ENCODE measurements at regions not wholly inside any gene's neighbourhood (a gene's known extent, or its start where the extent isn't known, plus 50 kb on each side); places are given as distances from the start of the nearest gene placed in this dataset.

DNA sequence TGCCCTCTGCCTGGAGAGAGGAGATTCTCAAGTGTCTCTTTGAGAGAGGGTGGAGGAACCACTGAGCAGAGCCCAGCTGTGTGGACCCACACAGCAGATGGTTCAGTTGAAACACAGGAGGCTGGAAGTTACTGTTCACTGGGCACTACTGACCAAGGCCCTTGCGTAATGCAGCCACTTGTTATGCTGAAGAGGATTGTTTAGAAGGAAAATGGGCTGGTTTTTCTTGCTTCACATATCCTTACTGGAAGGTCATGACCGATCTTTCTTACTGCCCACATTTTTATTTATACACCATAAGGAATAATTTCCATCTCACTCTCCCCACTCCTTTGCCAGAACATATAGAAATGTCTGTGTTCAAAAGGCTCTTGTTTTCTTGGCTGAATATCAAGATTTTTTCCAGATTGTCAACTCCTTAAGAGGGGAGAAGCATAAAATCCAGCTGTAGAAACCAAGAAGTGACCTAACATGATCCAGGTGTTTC lies 375.1 kb upstream of the DDHD1 start:
- TF ChIP-seq, protein P1, sequence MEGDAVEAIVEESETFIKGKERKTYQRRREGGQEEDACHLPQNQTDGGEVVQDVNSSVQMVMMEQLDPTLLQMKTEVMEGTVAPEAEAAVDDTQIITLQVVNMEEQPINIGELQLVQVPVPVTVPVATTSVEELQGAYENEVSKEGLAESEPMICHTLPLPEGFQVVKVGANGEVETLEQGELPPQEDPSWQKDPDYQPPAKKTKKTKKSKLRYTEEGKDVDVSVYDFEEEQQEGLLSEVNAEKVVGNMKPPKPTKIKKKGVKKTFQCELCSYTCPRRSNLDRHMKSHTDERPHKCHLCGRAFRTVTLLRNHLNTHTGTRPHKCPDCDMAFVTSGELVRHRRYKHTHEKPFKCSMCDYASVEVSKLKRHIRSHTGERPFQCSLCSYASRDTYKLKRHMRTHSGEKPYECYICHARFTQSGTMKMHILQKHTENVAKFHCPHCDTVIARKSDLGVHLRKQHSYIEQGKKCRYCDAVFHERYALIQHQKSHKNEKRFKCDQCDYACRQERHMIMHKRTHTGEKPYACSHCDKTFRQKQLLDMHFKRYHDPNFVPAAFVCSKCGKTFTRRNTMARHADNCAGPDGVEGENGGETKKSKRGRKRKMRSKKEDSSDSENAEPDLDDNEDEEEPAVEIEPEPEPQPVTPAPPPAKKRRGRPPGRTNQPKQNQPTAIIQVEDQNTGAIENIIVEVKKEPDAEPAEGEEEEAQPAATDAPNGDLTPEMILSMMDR (IDR thresholded peaks at IDR 0.05): no peak
- peak; percentile 50 to 90 (median 76) for DNase-seq
- Histone ChIP-seq H3K36me3 (no peaks in the 10 kb centered on the region), H3K9me3 (no peaks in the 10 kb centered on the region), H3K4me3 (no peak overlapping the region), H3K27ac (peak overlapping the region in 1 of 2 donors; percentile 65), H3K27me3 (no peaks in the 10 kb centered on the region), H3K4me1 (peaks cover 0 to 7% of the 10 kb centered on the region in 2 donors)
- intact Hi-C loops (cut with DNase I): no loop called here
- peak; percentile 89 for ATAC-seq

DNA sequence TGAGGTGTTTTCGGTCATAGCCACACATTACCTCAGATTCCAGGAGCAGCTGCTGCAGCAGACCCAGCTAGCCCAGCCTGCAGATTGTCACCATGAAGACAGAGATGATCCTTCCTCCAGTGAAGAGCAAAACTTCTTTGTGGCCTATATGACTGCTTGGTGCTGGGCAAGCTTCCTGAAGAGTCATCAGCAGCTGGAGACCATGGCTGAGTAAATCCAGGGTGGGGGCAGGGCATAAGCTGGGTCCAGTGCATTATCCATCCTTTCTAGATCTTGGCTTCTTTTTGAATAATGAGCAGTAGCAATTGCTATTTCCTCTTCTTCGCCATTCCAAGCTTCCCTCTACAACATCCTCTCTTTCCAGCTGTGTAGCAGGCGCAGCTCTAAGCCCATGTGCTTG lies 373.1 kb upstream of the DDHD1 start:
- DNase-seq: no peak
- no peak for ATAC-seq
- Histone ChIP-seq H3K4me3 (no peak overlapping the region), H3K27me3 (no peaks in the 10 kb centered on the region), H3K27ac (no peak overlapping the region), H3K4me1 (peaks cover 0 to 7% of the 10 kb centered on the region in 2 donors), H3K36me3 (no peaks in the 10 kb centered on the region), H3K9me3 (no peaks in the 10 kb centered on the region)
- intact Hi-C loops (cut with DNase I): no loop called here
- TF ChIP-seq, protein P1 (IDR thresholded peaks at IDR 0.05): no peak

DNA sequence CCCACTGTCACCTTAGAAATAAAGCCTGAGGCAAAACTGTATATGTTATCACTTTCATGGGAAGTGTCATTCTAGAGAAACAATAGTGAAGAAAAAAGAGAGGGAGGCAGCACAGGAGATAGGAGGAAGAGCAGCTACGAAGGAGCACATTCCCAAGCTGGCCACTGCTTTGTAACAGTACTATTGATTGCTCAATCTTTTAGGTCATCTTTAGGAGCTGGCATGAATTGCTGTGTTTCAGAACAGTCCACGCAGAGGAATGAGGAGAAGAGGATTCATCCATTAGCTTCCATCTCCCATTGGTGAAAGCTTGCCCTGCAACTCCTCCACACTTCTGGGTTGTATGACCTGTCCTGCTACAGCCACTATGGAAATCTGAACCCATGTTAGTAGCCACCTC lies 372.5 kb upstream of the DDHD1 start:
- Histone ChIP-seq H3K4me3 (no peak overlapping the region), H3K4me1 (peaks cover 0 to 7% of the 10 kb centered on the region in 2 donors), H3K27me3 (no peaks in the 10 kb centered on the region), H3K9me3 (no peaks in the 10 kb centered on the region), H3K27ac (no peak overlapping the region), H3K36me3 (no peaks in the 10 kb centered on the region)
- intact Hi-C loops (cut with DNase I): no loop called here
- ATAC-seq (no peak), DNase-seq (no peak)
- TF ChIP-seq, protein P1 (IDR thresholded peaks at IDR 0.05): no peak

DNA sequence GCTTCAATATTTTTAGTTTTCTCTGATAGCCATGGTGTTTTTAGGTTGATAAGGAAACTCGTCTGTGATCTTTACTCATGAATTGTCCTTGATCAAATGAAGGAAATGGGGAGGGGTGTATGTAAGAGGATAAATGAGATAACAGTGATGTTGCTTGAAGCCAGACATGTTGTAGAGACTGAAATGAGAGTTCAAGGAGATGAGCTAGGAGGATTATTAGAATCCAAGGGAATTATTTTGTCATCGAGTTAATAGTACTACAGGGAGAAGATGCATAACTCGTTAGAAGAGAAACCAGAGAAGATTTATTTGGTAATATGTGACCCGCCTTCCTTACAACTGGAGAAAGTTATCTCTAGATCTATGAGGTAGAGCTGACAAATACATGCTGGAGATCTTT lies 371.3 kb upstream of the DDHD1 start:
- no peaks in the 10 kb centered on the region for H3K27me3 ChIP-seq
- no peak overlapping the region for H3K27ac ChIP-seq
- no peaks in the 10 kb centered on the region for H3K9me3 ChIP-seq
- TF ChIP-seq, protein P1 (IDR thresholded peaks at IDR 0.05): no peak
- H3K36me3 ChIP-seq: no peaks in the 10 kb centered on the region
- DNase-seq (no peak), ATAC-seq (no peak)
- intact Hi-C loops (cut with DNase I): no loop called here
- peaks cover 0 to 7% of the 10 kb centered on the region in 2 donors for H3K4me1 ChIP-seq
- H3K4me3 ChIP-seq: no peak overlapping the region

DNA sequence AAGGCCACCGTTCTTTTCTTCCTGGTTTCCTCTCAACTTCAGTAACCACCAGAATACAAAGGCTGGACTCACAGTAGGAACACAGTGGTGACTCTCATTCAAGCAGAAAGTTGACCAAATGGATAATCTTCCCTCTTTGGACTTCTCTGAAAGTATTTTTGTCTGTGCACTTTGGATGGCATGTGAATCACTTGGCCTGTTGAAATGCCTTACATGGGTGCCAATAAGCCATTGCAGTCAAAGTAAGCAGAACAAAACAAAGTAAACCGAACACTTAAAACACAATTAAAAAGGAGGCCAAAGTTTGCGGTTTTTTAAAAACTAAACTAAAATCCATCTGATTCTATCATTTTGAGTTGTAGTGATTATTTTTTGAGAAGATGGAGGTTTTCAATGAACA lies 370.1 kb upstream of the DDHD1 start:
- no peak for DNase-seq
- Histone ChIP-seq H3K9me3 (no peaks in the 10 kb centered on the region), H3K27ac (no peak overlapping the region), H3K4me1 (peaks cover 0 to 2% of the 10 kb centered on the region in 2 donors), H3K4me3 (no peak overlapping the region), H3K36me3 (no peaks in the 10 kb centered on the region), H3K27me3 (no peaks in the 10 kb centered on the region)
- TF ChIP-seq, protein P1 (IDR thresholded peaks at IDR 0.05): no peak
- ATAC-seq: no peak
- intact Hi-C loops (cut with DNase I): no loop called here

Data from left lung (tissue), 4 donors.